K562 (cell line): ENCODE measurements at regions not wholly inside any gene's neighbourhood (a gene's known extent, or its start where the extent isn't known, plus 50 kb on each side); places are given as distances from the start of the nearest gene placed in this dataset.

Experiments
- EZH2 ChIP-seq: IDR thresholded peaks from 2 replicates; pipeline ENCODE4 v1.6.1; 2012; ENCODE audit warnings: low read depth, mild to moderate bottlenecking, inconsistent platforms, low read length, borderline replicate concordance
- TF ChIP-seq, protein P1 (sequence below): sonication (generic); formaldehyde crosslinking; IDR thresholded peaks from 2 replicates; pipeline ENCODE4 v1.8.0; 2022; ENCODE audit warnings: mild to moderate bottlenecking, missing genetic modification reagents, borderline replicate concordance
- TF ChIP-seq, protein P2 (sequence below), 3 experiments: IDR thresholded peaks in 2 of 3; conservative IDR thresholded peaks in 1 of 3; 2 replicates each; pipeline ENCODE4 v1.5.1; 2011 to 2012; ENCODE audit warnings: low read length in 3 of 3, mild to moderate bottlenecking in 3 of 3, control low read depth in 2 of 3, improper control_type of control experiment in 1 of 3, inconsistent platforms in 1 of 3, low read depth in 1 of 3, mixed read lengths in 1 of 3, moderate library complexity in 1 of 3; ENCODE audit not compliant: insufficient read depth in 2 of 3

DNA sequence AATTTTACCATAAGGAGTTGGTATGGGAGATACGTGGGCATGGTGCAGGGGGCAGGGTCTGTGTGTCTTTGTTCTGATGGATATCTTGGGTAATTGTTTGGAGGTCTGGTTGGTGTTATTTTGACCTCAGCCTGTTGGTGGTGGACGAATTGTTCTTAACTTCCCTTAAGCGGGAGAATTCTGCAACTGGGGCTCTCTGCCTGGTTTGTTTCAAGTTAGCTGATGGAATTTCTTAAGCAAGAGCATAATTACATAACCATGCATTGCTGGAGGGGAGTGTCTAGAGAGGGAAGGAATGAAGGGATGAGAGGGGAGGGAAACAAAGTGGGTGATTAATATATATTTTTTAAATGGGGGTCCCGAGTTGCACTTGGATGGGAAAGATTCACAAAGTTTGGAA lies 908.5 kb upstream of the RAG2 start:
- TF ChIP-seq, protein P1, sequence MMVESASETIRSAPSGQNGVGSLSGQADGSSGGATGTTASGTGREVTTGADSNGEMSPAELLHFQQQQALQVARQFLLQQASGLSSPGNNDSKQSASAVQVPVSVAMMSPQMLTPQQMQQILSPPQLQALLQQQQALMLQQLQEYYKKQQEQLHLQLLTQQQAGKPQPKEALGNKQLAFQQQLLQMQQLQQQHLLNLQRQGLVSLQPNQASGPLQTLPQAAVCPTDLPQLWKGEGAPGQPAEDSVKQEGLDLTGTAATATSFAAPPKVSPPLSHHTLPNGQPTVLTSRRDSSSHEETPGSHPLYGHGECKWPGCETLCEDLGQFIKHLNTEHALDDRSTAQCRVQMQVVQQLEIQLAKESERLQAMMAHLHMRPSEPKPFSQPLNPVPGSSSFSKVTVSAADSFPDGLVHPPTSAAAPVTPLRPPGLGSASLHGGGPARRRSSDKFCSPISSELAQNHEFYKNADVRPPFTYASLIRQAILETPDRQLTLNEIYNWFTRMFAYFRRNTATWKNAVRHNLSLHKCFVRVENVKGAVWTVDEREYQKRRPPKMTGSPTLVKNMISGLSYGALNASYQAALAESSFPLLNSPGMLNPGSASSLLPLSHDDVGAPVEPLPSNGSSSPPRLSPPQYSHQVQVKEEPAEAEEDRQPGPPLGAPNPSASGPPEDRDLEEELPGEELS (CRISPR knock-in tag): no peak
- TF ChIP-seq, protein P2, sequence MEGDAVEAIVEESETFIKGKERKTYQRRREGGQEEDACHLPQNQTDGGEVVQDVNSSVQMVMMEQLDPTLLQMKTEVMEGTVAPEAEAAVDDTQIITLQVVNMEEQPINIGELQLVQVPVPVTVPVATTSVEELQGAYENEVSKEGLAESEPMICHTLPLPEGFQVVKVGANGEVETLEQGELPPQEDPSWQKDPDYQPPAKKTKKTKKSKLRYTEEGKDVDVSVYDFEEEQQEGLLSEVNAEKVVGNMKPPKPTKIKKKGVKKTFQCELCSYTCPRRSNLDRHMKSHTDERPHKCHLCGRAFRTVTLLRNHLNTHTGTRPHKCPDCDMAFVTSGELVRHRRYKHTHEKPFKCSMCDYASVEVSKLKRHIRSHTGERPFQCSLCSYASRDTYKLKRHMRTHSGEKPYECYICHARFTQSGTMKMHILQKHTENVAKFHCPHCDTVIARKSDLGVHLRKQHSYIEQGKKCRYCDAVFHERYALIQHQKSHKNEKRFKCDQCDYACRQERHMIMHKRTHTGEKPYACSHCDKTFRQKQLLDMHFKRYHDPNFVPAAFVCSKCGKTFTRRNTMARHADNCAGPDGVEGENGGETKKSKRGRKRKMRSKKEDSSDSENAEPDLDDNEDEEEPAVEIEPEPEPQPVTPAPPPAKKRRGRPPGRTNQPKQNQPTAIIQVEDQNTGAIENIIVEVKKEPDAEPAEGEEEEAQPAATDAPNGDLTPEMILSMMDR (IDR thresholded peaks at IDR 0.05 in 2 of 3, conservative IDR thresholded peaks at IDR 0.05 in 1 of 3; ENCODE audit: insufficient read depth in 2 of 3, low read depth in 1 of 3, low read length in 3 of 3): no peak
- no peak for TF ChIP-seq EZH2
